ENCODE measurements at regions not wholly inside any gene's neighbourhood (a gene's known extent, or its start where the extent isn't known, plus 50 kb on each side); places are given as distances from the start of the nearest gene placed in this dataset.

DNA sequence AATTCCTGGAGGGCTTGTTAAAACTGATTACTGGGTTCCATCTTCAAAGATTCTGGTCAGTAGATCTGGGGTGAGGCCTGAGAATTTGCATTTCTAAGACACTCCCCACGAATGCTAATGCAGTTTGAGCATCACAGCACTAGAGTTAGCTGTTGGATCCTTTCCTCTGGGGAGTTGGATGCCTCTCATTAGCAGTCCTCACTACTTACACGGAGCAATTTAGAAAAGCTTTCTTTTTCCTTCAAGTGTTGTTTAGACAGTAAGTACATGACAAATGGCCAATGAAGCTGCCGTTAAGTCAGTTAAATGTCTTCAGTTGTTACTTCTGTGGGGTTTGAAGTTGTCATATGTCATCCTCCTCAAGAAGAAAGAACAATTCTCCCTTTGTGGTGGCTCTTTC lies 74.9 kb upstream of the HMHB1 start:
- intact Hi-C loops (cut with micrococcal nuclease) = no loop called here
- WGBS (ENCODE audit: insufficient coverage, low coverage, missing lambda C conversion rate) = 0% methylated on average over 3 of the region's 3 CpGs
- Histone ChIP-seq H3K9ac (ENCODE audit: insufficient read depth in 1 of 2, low read depth in 2 of 2, low read length in 2 of 2) (no peak overlapping the region), H3K79me2 (ENCODE audit: control insufficient read depth, insufficient read depth, low read length) (no peaks in the 10 kb centered on the region), H3K27ac (ENCODE audit: extremely low read depth, low read depth, low read length) (no peak overlapping the region), H3K4me2 (ENCODE audit: insufficient read depth, low read length) (no peak overlapping the region), H3K36me3 (ENCODE audit: control insufficient read depth, insufficient read depth, low read length) (no peaks in the 10 kb centered on the region), H3K27me3 (ENCODE audit: control insufficient read depth in 2 of 2, insufficient read depth in 2 of 2, low read length in 2 of 2) (no peaks in the 10 kb centered on the region), H4K20me1 (replicated peaks; ENCODE audit: control insufficient read depth, insufficient read depth, low read length) (no peaks in the 10 kb centered on the region), H3K9me1 (ENCODE audit: control insufficient read depth, insufficient read depth, low read length) (no peaks in the 10 kb centered on the region), H3K4me1 (replicated peaks in 1 of 2; ENCODE audit: control insufficient read depth in 2 of 2, insufficient read depth in 2 of 2, low read length in 2 of 2) (no peaks in the 10 kb centered on the region), H3K9me3 (replicated peaks; ENCODE audit: control insufficient read depth, insufficient read depth, low read depth, low read length) (no peaks in the 10 kb centered on the region), H2AFZ (ENCODE audit: low read depth, low read length) (no peak overlapping the region), H3K4me3 (no peak overlapping the region)
- no peak for DNase-seq (ENCODE audit: extremely low read depth in 1 of 4, low spot score in 3 of 4)
- no peak for FAIRE-seq
- ChIA-PET CTCF (ENCODE audit: low intra/inter-chr PET ratio) (no interaction called here), POLR2A (interaction anchor here (0.6 kb wide), 1 partner anchor 295 kb away, joined by 3 read pairs; no protein-coding TSS in a partner anchor)
- no TSS peak for BruUV-seq (replicated peaks)
- in situ Hi-C loops (cut with MboI) = no loop called here
- no peak for TF ChIP-seq LEF1 (IDR thresholded peaks at IDR 0.05)
- TF ChIP-seq, protein P1, sequence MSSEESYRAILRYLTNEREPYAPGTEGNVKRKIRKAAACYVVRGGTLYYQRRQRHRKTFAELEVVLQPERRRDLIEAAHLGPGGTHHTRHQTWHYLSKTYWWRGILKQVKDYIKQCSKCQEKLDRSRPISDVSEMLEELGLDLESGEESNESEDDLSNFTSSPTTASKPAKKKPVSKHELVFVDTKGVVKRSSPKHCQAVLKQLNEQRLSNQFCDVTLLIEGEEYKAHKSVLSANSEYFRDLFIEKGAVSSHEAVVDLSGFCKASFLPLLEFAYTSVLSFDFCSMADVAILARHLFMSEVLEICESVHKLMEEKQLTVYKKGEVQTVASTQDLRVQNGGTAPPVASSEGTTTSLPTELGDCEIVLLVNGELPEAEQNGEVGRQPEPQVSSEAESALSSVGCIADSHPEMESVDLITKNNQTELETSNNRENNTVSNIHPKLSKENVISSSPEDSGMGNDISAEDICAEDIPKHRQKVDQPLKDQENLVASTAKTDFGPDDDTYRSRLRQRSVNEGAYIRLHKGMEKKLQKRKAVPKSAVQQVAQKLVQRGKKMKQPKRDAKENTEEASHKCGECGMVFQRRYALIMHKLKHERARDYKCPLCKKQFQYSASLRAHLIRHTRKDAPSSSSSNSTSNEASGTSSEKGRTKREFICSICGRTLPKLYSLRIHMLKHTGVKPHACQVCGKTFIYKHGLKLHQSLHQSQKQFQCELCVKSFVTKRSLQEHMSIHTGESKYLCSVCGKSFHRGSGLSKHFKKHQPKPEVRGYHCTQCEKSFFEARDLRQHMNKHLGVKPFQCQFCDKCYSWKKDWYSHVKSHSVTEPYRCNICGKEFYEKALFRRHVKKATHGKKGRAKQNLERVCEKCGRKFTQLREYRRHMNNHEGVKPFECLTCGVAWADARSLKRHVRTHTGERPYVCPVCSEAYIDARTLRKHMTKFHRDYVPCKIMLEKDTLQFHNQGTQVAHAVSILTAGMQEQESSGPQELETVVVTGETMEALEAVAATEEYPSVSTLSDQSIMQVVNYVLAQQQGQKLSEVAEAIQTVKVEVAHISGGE (CRISPR knock-in tag; IDR thresholded peaks at IDR 0.05) = no peak
- TF ChIP-seq HEY1 (CRISPR knock-in tag; IDR thresholded peaks at IDR 0.05; ENCODE audit: borderline replicate concordance) = no peak
- ATAC-seq = no peak

Data from K562 (cell line).